HCT116 (cell line): ENCODE measurements at regions not wholly inside any gene's neighbourhood (a gene's known extent, or its start where the extent isn't known, plus 50 kb on each side); places are given as distances from the start of the nearest gene placed in this dataset.

Source experiments
- ATAC-seq: fragments of 200-7000 bp; cut with Tn5 transposase; 2 replicates; pipeline ENCODE4 v1.9.1; 2020; ENCODE audit warnings: mild to moderate bottlenecking, moderate library complexity
- BruUV-seq: library from RNA; stranded (reverse); fragments of 400-500 nt; replicated peaks from 2 replicates; lab custom pipeline; 2021; lab: Mats Ljungman, UMichigan
- CTCF ChIA-PET: fragments of 300-600 bp; sonication (Branson Sonifier 250); formaldehyde crosslinking; loops from one replicate; lab custom pipeline; 2021; ENCODE audit warnings: antibody characterized with exemption; lab: Charles Lee
- POLR2A ChIA-PET: fragments of 300-600, 350-600 bp; sonication (Branson Sonifier 250); formaldehyde crosslinking; loops from one replicate; lab custom pipeline; 2021; ENCODE audit warnings: antibody characterized with exemption; lab: Charles Lee
- RAD21 ChIA-PET, 2 experiments: fragments of 300-600 bp; sonication (Branson Sonifier 250); formaldehyde crosslinking; loops; one replicate each; lab custom pipeline; 2023; ENCODE audit warnings: low total read pairs in 2 of 2; ENCODE audit not compliant: uncharacterized antibody in 2 of 2, unreplicated experiment in 2 of 2, low non-redundant PET in 1 of 2; lab: Charles Lee
- DNase-seq: peaks from one replicate; pipeline ENCODE4 v3.0.0-alpha.2; 2010; ENCODE audit warnings: low read depth, low spot score
- H2AFZ ChIP-seq: fragments of 200-600 bp; shearing (Covaris generic), sonication (generic); 2 replicates; pipeline ENCODE4 v1.6.1; 2017; ENCODE audit warnings: low read depth, mixed run types, mixed read lengths, antibody characterized with exemption, low read length; ENCODE audit not compliant: poor library complexity, severe bottlenecking
- H3K27ac ChIP-seq: 2 replicates; pipeline ENCODE4 v1.5.1; 2012; ENCODE audit warnings: low read depth, low read length
- H3K27me3 ChIP-seq: fragments of 200-600 bp; sonication (generic); 2 replicates; pipeline ENCODE4 v1.6.1; 2016; ENCODE audit warnings: mixed run types, low read length, mixed read lengths; ENCODE audit not compliant: insufficient read depth
- H3K36me3 ChIP-seq, 2 experiments: fragments of 200-500 bp in 1 of 2; fragments of 200-600 bp in 1 of 2; sonication (Bioruptor generic) in 1 of 2; sonication (generic) in 1 of 2; 2 replicates each; pipeline versions ENCODE4 v1.5.1 to v1.6.1; 2014 to 2016; ENCODE audit warnings: low read length in 2 of 2, inconsistent platforms in 1 of 2, mixed read lengths in 1 of 2, mixed run types in 1 of 2; ENCODE audit not compliant: insufficient read depth in 2 of 2, control insufficient read depth in 1 of 2
- H3K4me1 ChIP-seq, 2 experiments: fragments of 200-600 bp in 1 of 2; sonication (generic) in 1 of 2; 2 replicates each; pipeline versions ENCODE4 v1.5.1 to v1.6.1; 2012 to 2017; ENCODE audit warnings: low read length in 2 of 2, inconsistent platforms in 1 of 2, mild to moderate bottlenecking in 1 of 2, mixed read lengths in 1 of 2, mixed run types in 1 of 2, moderate library complexity in 1 of 2; ENCODE audit not compliant: insufficient read depth in 2 of 2, control insufficient read depth in 1 of 2
- H3K4me2 ChIP-seq: fragments of 200-600 bp; sonication (generic); 2 replicates; pipeline ENCODE4 v1.6.1; 2017; ENCODE audit warnings: mixed run types, low read length, mixed read lengths
- H3K4me3 ChIP-seq, 2 experiments: fragments of 200-600 bp in 1 of 2; sonication (generic) in 1 of 2; replicated peaks in 1 of 2; 2 replicates each; pipeline ENCODE4 v1.5.1; 2011 to 2016; ENCODE audit warnings: low read length in 2 of 2, control low read depth in 1 of 2, low read depth in 1 of 2, mild to moderate bottlenecking in 1 of 2, mixed read lengths in 1 of 2, mixed run types in 1 of 2
- H3K79me2 ChIP-seq: fragments of 200-600 bp; sonication (generic); 2 replicates; pipeline ENCODE4 v1.6.1; 2017; ENCODE audit warnings: mild to moderate bottlenecking, mixed run types, low read length, moderate library complexity, mixed read lengths; ENCODE audit not compliant: insufficient read depth
- H3K9ac ChIP-seq: fragments of 200-600 bp; sonication (generic); 2 replicates; pipeline ENCODE4 v1.6.1; 2016; ENCODE audit warnings: low read length, mixed read lengths
- H3K9me2 ChIP-seq: fragments of 200-600 bp; sonication (generic), shearing (Covaris generic); 2 replicates; pipeline ENCODE4 v1.6.1; 2017; ENCODE audit warnings: mixed run types, mild to moderate bottlenecking, moderate library complexity; ENCODE audit not compliant: insufficient read depth
- H3K9me3 ChIP-seq, 2 experiments: fragments of 200-500 bp in 1 of 2; fragments of 200-600 bp in 1 of 2; sonication (Bioruptor generic) in 1 of 2; sonication (generic) in 1 of 2; 2 replicates each; pipeline ENCODE4 v1.6.1; 2014 to 2017; ENCODE audit warnings: low read length in 2 of 2, mixed read lengths in 2 of 2, inconsistent platforms in 1 of 2, low read depth in 1 of 2, mild to moderate bottlenecking in 1 of 2, mixed run types in 1 of 2, moderate library complexity in 1 of 2; ENCODE audit not compliant: control insufficient read depth in 1 of 2, insufficient read depth in 1 of 2
- H4K20me1 ChIP-seq: fragments of 200-600 bp; sonication (generic), shearing (Covaris generic); 2 replicates; pipeline ENCODE4 v1.6.1; 2017; ENCODE audit warnings: mixed run types, mild to moderate bottlenecking, moderate library complexity; ENCODE audit not compliant: insufficient read depth
- CBX3 ChIP-seq: IDR thresholded peaks from 2 replicates; pipeline ENCODE4 v1.6.1; 2012; ENCODE audit warnings: low read depth
- CEBPB ChIP-seq: IDR thresholded peaks from 2 replicates; pipeline ENCODE4 v1.6.1; 2012; ENCODE audit warnings: low read depth
- EGR1 ChIP-seq: IDR thresholded peaks from 2 replicates; pipeline ENCODE4 v1.6.1; 2012; ENCODE audit warnings: low read depth
- EZH2phosphoT487 ChIP-seq: fragments of 200-600 bp; IDR thresholded peaks from 2 replicates; pipeline ENCODE4 v1.6.1; 2018; ENCODE audit warnings: antibody characterized with exemption, borderline replicate concordance
- FOSL1 ChIP-seq: IDR thresholded peaks from 2 replicates; pipeline ENCODE4 v1.6.1; 2012; ENCODE audit warnings: low read depth
- JUND ChIP-seq: IDR thresholded peaks from 2 replicates; pipeline ENCODE4 v1.6.1; 2012
- POLR2A ChIP-seq: IDR thresholded peaks from 2 replicates; pipeline ENCODE4 v1.7.0; 2011; ENCODE audit warnings: borderline replicate concordance; ENCODE audit not compliant: insufficient read depth, insufficient read length; ENCODE audit errors: extremely low read depth
- POLR2AphosphoS5 ChIP-seq: IDR thresholded peaks from 2 replicates; pipeline ENCODE4 v1.6.1; 2011; ENCODE audit warnings: mild to moderate bottlenecking, low read depth, low read length, moderate library complexity
- RAD21 ChIP-seq: IDR thresholded peaks from 2 replicates; pipeline ENCODE4 v1.6.1; 2012; ENCODE audit warnings: low read depth, mild to moderate bottlenecking
- SIN3A ChIP-seq: IDR thresholded peaks from 2 replicates; pipeline ENCODE4 v1.6.1; 2012; ENCODE audit warnings: low read depth
- SP1 ChIP-seq: IDR thresholded peaks from 2 replicates; pipeline ENCODE4 v1.6.1; 2012; ENCODE audit warnings: low read depth
- SRF ChIP-seq: IDR thresholded peaks from 2 replicates; pipeline ENCODE4 v1.6.1; 2012; ENCODE audit warnings: low read depth
- TCF7L2 ChIP-seq: IDR thresholded peaks from 2 replicates; pipeline ENCODE4 v1.7.0; 2011; ENCODE audit warnings: borderline replicate concordance, inconsistent platforms; ENCODE audit not compliant: insufficient read depth, insufficient read length; ENCODE audit errors: extremely low read depth
- YY1 ChIP-seq: IDR thresholded peaks from 2 replicates; pipeline ENCODE4 v1.6.1; 2011; ENCODE audit warnings: low read length, low read depth, moderate library complexity, mild to moderate bottlenecking; ENCODE audit not compliant: insufficient replicate concordance; ENCODE audit errors: extremely low read depth
- ZFX ChIP-seq: fragments of 450-650 bp; IDR thresholded peaks from 2 replicates; pipeline ENCODE4 v1.6.1; 2017
- ZNF274 ChIP-seq: fragments of 200-500 bp; sonication (Bioruptor generic); IDR thresholded peaks from 2 replicates; pipeline ENCODE4 v1.6.1; 2014; ENCODE audit warnings: mild to moderate bottlenecking, low read depth, low read length, inconsistent platforms
- intact Hi-C: fragments of 100-400 bp; cut with micrococcal nuclease; formaldehyde crosslinking; loops from 2 replicates; pipeline ENCODE4 v1.10.0; 2022
- TF ChIP-seq, protein P1 (sequence below): IDR thresholded peaks from 2 replicates; pipeline ENCODE4 v1.6.1; 2012
- TF ChIP-seq, protein P2 (sequence below), 3 experiments: fragments of 200-600 bp in 1 of 3; sonication (generic) in 1 of 3; IDR thresholded peaks in 2 of 3; conservative IDR thresholded peaks in 1 of 3; 2 replicates each; pipeline ENCODE4 v1.5.1; 2012 to 2017; ENCODE audit warnings: low read depth in 2 of 3, low read length in 2 of 3, antibody characterized with exemption in 1 of 3, borderline replicate concordance in 1 of 3, control low read depth in 1 of 3, mild to moderate bottlenecking in 1 of 3, mixed read lengths in 1 of 3, mixed run types in 1 of 3, moderate library complexity in 1 of 3; ENCODE audit not compliant: insufficient read depth in 1 of 3
- TF ChIP-seq, protein P3 (sequence below): IDR thresholded peaks from 2 replicates; pipeline ENCODE4 v1.6.1; 2012
- TF ChIP-seq, protein P4 (sequence below): IDR thresholded peaks from 2 replicates; pipeline ENCODE4 v1.6.1; 2011; ENCODE audit warnings: mild to moderate bottlenecking, low read length, moderate library complexity; ENCODE audit not compliant: insufficient replicate concordance; ENCODE audit errors: extremely low read depth

DNA sequence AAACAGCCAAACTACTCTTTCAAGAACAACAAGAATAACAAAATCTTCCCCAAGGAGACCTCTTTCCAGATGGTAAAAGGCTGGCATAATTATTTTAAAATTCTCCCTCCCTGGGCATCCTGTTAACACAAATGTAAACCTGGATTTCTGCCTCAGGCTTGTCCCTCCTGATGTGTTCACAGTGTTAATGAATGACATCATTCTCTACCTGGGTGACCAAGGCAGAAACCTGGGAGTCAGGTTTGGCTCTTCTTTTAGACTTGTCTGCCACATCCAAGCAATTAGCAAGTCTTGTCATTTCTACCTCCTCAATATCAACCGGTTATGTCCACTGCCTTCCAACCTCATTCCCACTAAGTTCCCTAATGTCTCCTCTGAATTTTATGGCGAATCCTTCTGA is 368.7 kb upstream of the TBL1XR1 start:
- Histone ChIP-seq H3K4me1 (no peaks in the 10 kb centered on the region), H3K36me3 (no peaks in the 10 kb centered on the region)
- TF ChIP-seq EGR1 = no peak
- TF ChIP-seq, protein P1, sequence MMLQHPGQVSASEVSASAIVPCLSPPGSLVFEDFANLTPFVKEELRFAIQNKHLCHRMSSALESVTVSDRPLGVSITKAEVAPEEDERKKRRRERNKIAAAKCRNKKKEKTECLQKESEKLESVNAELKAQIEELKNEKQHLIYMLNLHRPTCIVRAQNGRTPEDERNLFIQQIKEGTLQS = no peak
- TF ChIP-seq, protein P2, sequence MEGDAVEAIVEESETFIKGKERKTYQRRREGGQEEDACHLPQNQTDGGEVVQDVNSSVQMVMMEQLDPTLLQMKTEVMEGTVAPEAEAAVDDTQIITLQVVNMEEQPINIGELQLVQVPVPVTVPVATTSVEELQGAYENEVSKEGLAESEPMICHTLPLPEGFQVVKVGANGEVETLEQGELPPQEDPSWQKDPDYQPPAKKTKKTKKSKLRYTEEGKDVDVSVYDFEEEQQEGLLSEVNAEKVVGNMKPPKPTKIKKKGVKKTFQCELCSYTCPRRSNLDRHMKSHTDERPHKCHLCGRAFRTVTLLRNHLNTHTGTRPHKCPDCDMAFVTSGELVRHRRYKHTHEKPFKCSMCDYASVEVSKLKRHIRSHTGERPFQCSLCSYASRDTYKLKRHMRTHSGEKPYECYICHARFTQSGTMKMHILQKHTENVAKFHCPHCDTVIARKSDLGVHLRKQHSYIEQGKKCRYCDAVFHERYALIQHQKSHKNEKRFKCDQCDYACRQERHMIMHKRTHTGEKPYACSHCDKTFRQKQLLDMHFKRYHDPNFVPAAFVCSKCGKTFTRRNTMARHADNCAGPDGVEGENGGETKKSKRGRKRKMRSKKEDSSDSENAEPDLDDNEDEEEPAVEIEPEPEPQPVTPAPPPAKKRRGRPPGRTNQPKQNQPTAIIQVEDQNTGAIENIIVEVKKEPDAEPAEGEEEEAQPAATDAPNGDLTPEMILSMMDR (IDR thresholded peaks at IDR 0.05 in 2 of 3, conservative IDR thresholded peaks at IDR 0.05 in 1 of 3; ENCODE audit: borderline replicate concordance in 1 of 3, insufficient read depth in 1 of 3, low read depth in 2 of 3, low read length in 2 of 3) = no peak
- TF ChIP-seq CEBPB = no peak
- no peak for TF ChIP-seq EZH2phosphoT487
- TF ChIP-seq SIN3A = no peak
- TF ChIP-seq, protein P3, sequence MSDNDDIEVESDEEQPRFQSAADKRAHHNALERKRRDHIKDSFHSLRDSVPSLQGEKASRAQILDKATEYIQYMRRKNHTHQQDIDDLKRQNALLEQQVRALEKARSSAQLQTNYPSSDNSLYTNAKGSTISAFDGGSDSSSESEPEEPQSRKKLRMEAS = no peak
- no peak for TF ChIP-seq TCF7L2
- TF ChIP-seq YY1 = no peak
- TF ChIP-seq, protein P4, sequence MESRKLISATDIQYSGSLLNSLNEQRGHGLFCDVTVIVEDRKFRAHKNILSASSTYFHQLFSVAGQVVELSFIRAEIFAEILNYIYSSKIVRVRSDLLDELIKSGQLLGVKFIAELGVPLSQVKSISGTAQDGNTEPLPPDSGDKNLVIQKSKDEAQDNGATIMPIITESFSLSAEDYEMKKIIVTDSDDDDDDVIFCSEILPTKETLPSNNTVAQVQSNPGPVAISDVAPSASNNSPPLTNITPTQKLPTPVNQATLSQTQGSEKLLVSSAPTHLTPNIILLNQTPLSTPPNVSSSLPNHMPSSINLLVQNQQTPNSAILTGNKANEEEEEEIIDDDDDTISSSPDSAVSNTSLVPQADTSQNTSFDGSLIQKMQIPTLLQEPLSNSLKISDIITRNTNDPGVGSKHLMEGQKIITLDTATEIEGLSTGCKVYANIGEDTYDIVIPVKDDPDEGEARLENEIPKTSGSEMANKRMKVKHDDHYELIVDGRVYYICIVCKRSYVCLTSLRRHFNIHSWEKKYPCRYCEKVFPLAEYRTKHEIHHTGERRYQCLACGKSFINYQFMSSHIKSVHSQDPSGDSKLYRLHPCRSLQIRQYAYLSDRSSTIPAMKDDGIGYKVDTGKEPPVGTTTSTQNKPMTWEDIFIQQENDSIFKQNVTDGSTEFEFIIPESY = no peak
- TF ChIP-seq RAD21 = no peak
- no peak for TF ChIP-seq CBX3
- no peak for TF ChIP-seq POLR2AphosphoS5
- TF ChIP-seq ZNF274 = no peak
- TF ChIP-seq JUND = no peak
- TF ChIP-seq ZFX = no peak
- no peak for TF ChIP-seq POLR2A
- no peak for TF ChIP-seq SRF
- no peak for TF ChIP-seq SP1
- TF ChIP-seq FOSL1 = no peak
- TF ChIP-seq, all 23 proteins: peak for 0
- intact Hi-C loops = no loop called here
- no peaks in the 10 kb centered on the region for H3K9me2 ChIP-seq
- CTCF ChIA-PET = no interaction called here
- RAD21 ChIA-PET = no interaction called here
- no peaks in the 10 kb centered on the region for H3K9me3 ChIP-seq
- H3K27me3 ChIP-seq = no peaks in the 10 kb centered on the region
- DNase-seq (no peak), ATAC-seq (no peak)
- BruUV-seq = no TSS peak
- no peak overlapping the region for H3K4me2 ChIP-seq
- H3K79me2 ChIP-seq = no peaks in the 10 kb centered on the region
- H3K27ac ChIP-seq = no peak overlapping the region
- no peak overlapping the region for H2AFZ ChIP-seq
- no peaks in the 10 kb centered on the region for H4K20me1 ChIP-seq
- POLR2A ChIA-PET = no interaction called here
- no peak overlapping the region for H3K4me3 ChIP-seq
- no peak overlapping the region for H3K9ac ChIP-seq
